Hepatocyte (in vitro differentiated cells): ENCODE measurements at regions not wholly inside any gene's neighbourhood (a gene's known extent, or its start where the extent isn't known, plus 50 kb on each side); places are given as distances from the start of the nearest gene placed in this dataset.

Source experiments
- CTCF ChIP-seq: fragments of 200-600 bp; sonication (generic); IDR thresholded peaks from 2 replicates; pipeline ENCODE4 v1.5.1; 2016; ENCODE audit warnings: antibody characterized with exemption, mild to moderate bottlenecking; ENCODE audit not compliant: poor library complexity
- EZH2 ChIP-seq: fragments of 200-600 bp; sonication (generic); IDR thresholded peaks from 2 replicates; pipeline ENCODE4 v1.6.1; 2016; ENCODE audit warnings: antibody characterized with exemption, mild to moderate bottlenecking, borderline replicate concordance

- TF ChIP-seq CTCF (no peak), EZH2 (no peak)
Measured at GRCh38 chr6:8342241-8342819, 93.0 kb downstream of the SLC35B3 start.
